Suprapubic skin (tissue), 4 donors: ENCODE measurements at regions not wholly inside any gene's neighbourhood (a gene's known extent, or its start where the extent isn't known, plus 50 kb on each side); places are given as distances from the start of the nearest gene placed in this dataset.

Experiments
- CTCF ChIP-seq, 2 donors: fragments of 200-600 bp in 1 of 2; fragments of 450-650 bp in 1 of 2; sonication (generic) in 1 of 2; IDR thresholded peaks; one replicate each; pipeline ENCODE4 v1.5.1; 2016 to 2019; ENCODE audit warnings: antibody characterized with exemption in 2 of 2, mild to moderate bottlenecking in 1 of 2, moderate library complexity in 1 of 2
- EP300 ChIP-seq: sonication (generic); formaldehyde crosslinking; IDR thresholded peaks from one replicate; pipeline ENCODE4 v1.6.1; 2017; ENCODE audit warnings: antibody characterized with exemption
- POLR2A ChIP-seq, 2 donors: fragments of 450-650 bp; IDR thresholded peaks; one replicate each; pipeline ENCODE4 v1.6.1; 2017; ENCODE audit warnings: antibody characterized with exemption in 2 of 2, mild to moderate bottlenecking in 2 of 2, moderate library complexity in 2 of 2
- POLR2AphosphoS5 ChIP-seq, 3 donors: sonication (generic); formaldehyde crosslinking; IDR thresholded peaks; one replicate each; pipeline ENCODE4 v1.6.1; 2017; ENCODE audit warnings: antibody characterized with exemption in 3 of 3

GRCh38 chr22:34489861-34490260 lies 569.6 kb upstream of the LARGE1 start:
- TF ChIP-seq POLR2A (IDR thresholded peaks at IDR 0.05) (no peak), EP300 (no peak), CTCF (IDR thresholded peaks at IDR 0.05) (no peak), POLR2AphosphoS5 (IDR thresholded peaks at IDR 0.05) (no peak)
